HepG2 (cell line): ENCODE measurements at regions not wholly inside any gene's neighbourhood (a gene's known extent, or its start where the extent isn't known, plus 50 kb on each side); places are given as distances from the start of the nearest gene placed in this dataset.

Experiments used
- ATAD3A ChIP-seq: sonication (generic); formaldehyde crosslinking; IDR thresholded peaks from 2 replicates; pipeline ENCODE4 v1.4.0; 2020; ENCODE audit warnings: missing genetic modification reagents
- CBX5 ChIP-seq: sonication (generic); formaldehyde crosslinking; IDR thresholded peaks from 2 replicates; pipeline ENCODE4 v1.4.0; 2020; ENCODE audit warnings: missing genetic modification reagents, borderline replicate concordance
- ELF3 ChIP-seq: IDR thresholded peaks from 2 replicates; pipeline ENCODE4 v1.6.1; 2016; ENCODE audit warnings: missing genetic modification reagents, missing compliant biosample characterization
- FOXK2 ChIP-seq: fragments of 450-650 bp; IDR thresholded peaks from 2 replicates; pipeline ENCODE4 v1.6.1; 2016
- GTF3A ChIP-seq: sonication (generic); formaldehyde crosslinking; conservative IDR thresholded peaks from 2 replicates; pipeline ENCODE4 v1.4.0; 2020; ENCODE audit warnings: mild to moderate bottlenecking, missing genetic modification reagents
- JDP2 ChIP-seq: sonication (generic); formaldehyde crosslinking; IDR thresholded peaks from 2 replicates; pipeline ENCODE4 v1.8.1; 2022; ENCODE audit warnings: missing genetic modification reagents, borderline replicate concordance
- MTF2 ChIP-seq: sonication (generic); formaldehyde crosslinking; IDR thresholded peaks from 2 replicates; pipeline ENCODE4 v1.5.0; 2020; ENCODE audit warnings: missing genetic modification reagents, borderline replicate concordance
- NFE2 ChIP-seq: sonication (generic); formaldehyde crosslinking; IDR thresholded peaks from 2 replicates; pipeline ENCODE4 v1.4.0; 2020; ENCODE audit warnings: missing genetic modification reagents
- SIN3B ChIP-seq: fragments of 150-350 bp; IDR thresholded peaks from 2 replicates; pipeline ENCODE4 v1.6.1; 2014; ENCODE audit warnings: low read length
- SP1 ChIP-seq, 2 experiments: fragments of 450-650 bp in 1 of 2; sonication (generic) in 1 of 2; formaldehyde crosslinking in 1 of 2; IDR thresholded peaks; 2 replicates each; pipeline versions ENCODE4 v1.4.0 to v1.6.1; 2016 to 2020; ENCODE audit warnings: missing genetic modification reagents in 1 of 2
- ZKSCAN1 ChIP-seq: fragments of 150-350 bp; IDR thresholded peaks from 2 replicates; pipeline ENCODE4 v1.6.1; 2014; ENCODE audit warnings: low read length
- ZNF317 ChIP-seq: sonication (generic); formaldehyde crosslinking; IDR thresholded peaks from 2 replicates; pipeline ENCODE4 v1.5.0; 2020; ENCODE audit warnings: mild to moderate bottlenecking, missing genetic modification reagents
- ZNF530 ChIP-seq: sonication (generic); formaldehyde crosslinking; IDR thresholded peaks from 2 replicates; pipeline ENCODE4 v1.5.0; 2020; ENCODE audit warnings: low read depth, mild to moderate bottlenecking, missing genetic modification reagents
- ZNF556 ChIP-seq: sonication (generic); formaldehyde crosslinking; IDR thresholded peaks from 2 replicates; pipeline ENCODE4 v1.4.0; 2020; ENCODE audit warnings: mild to moderate bottlenecking, missing genetic modification reagents, borderline replicate concordance
- ZNF670 ChIP-seq: sonication (generic); formaldehyde crosslinking; IDR thresholded peaks from 2 replicates; pipeline ENCODE4 v1.8.0; 2022; ENCODE audit warnings: mild to moderate bottlenecking, missing genetic modification reagents, borderline replicate concordance
- TF ChIP-seq, protein P1 (sequence below): sonication (generic); formaldehyde crosslinking; IDR thresholded peaks from 2 replicates; pipeline ENCODE4 v1.5.1; 2020; ENCODE audit warnings: missing genetic modification reagents, mild to moderate bottlenecking, borderline replicate concordance
- TF ChIP-seq, protein P2 (sequence below): sonication (generic); formaldehyde crosslinking; IDR thresholded peaks from 2 replicates; pipeline ENCODE4 v1.4.0; 2020; ENCODE audit warnings: missing genetic modification reagents; ENCODE audit errors: not compliant biosample characterization
- TF ChIP-seq, protein P3 (sequence below): sonication (generic); formaldehyde crosslinking; IDR thresholded peaks from 2 replicates; pipeline ENCODE4 v1.8.0; 2022; ENCODE audit warnings: low read depth, missing genetic modification reagents
- TF ChIP-seq, protein P4 (sequence below): sonication (generic); formaldehyde crosslinking; conservative IDR thresholded peaks from 2 replicates; pipeline ENCODE4 v1.8.0; 2022; ENCODE audit warnings: missing genetic modification reagents
- TF ChIP-seq, protein P5 (sequence below): sonication (generic); formaldehyde crosslinking; IDR thresholded peaks from 2 replicates; pipeline ENCODE4 v1.8.0; 2022; ENCODE audit warnings: missing genetic modification reagents, mild to moderate bottlenecking, borderline replicate concordance
- TF ChIP-seq, protein P6 (sequence below): sonication (generic); formaldehyde crosslinking; IDR thresholded peaks from 2 replicates; pipeline ENCODE4 v1.8.1; 2023; ENCODE audit warnings: mild to moderate bottlenecking, missing genetic modification reagents, borderline replicate concordance

DNA sequence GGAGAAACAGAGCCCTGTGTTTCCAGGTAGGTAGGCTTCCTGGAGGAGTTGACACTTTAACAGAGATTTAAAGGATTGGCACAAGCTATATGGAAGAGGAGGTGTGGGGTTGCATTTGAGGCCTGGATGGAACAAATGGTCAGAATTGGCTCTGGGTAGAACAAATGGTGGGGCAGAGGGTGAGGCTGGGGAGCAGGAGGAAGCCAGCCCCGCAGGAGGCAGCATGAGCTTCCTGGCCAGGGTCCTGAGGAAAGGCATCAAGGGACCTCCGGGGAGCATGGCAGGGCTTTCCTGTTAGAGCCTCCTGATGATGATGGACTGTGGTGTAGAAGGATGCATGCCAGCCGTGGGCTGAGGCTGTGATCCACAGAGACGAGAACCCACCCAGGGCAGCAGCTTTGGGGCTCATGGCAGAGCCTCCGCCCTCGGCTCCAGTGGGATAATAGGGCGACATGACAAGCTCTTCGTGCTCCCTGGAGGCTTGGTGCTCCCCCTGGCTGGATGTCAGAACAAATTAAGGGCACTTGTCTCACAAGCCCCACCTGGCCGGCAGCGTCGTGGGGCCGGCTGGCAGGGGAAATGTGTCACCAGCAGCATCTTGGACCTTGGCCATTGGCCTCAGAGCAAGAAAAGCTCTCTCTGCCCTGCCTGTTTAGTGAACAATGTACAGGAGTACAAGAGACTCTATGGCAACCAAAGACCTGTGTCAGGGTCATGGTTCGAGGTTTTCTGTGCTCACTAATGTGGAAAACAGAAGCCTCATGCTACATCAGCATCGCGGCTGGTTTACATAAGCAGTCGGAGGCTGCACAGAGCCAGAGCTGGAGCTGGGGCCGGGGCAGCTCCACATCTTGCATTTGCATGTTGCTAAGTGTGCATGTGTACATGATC lies 153.5 kb downstream of the MYCN start (continued):
- TF ChIP-seq, protein P1, sequence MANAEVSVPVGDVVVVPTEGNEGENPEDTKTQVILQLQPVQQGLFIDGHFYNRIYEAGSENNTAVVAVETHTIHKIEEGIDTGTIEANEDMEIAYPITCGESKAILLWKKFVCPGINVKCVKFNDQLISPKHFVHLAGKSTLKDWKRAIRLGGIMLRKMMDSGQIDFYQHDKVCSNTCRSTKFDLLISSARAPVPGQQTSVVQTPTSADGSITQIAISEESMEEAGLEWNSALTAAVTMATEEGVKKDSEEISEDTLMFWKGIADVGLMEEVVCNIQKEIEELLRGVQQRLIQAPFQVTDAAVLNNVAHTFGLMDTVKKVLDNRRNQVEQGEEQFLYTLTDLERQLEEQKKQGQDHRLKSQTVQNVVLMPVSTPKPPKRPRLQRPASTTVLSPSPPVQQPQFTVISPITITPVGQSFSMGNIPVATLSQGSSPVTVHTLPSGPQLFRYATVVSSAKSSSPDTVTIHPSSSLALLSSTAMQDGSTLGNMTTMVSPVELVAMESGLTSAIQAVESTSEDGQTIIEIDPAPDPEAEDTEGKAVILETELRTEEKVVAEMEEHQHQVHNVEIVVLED (CRISPR knock-in tag), result 0 out of 2 replicates have a peak, but pooled peaks have one; percentile 15
- TF ChIP-seq ZNF317 (CRISPR knock-in tag), result no peak
- TF ChIP-seq ZNF556 (CRISPR knock-in tag), result no peak
- TF ChIP-seq, protein P2, sequence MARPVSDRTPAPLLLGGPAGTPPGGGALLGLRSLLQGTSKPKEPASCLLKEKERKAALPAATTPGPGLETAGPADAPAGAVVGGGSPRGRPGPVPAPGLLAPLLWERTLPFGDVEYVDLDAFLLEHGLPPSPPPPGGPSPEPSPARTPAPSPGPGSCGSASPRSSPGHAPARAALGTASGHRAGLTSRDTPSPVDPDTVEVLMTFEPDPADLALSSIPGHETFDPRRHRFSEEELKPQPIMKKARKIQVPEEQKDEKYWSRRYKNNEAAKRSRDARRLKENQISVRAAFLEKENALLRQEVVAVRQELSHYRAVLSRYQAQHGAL, result no peak
- TF ChIP-seq ZNF670 (CRISPR knock-in tag), result no peak
- TF ChIP-seq GTF3A, result no peak
- no peak for TF ChIP-seq ZKSCAN1
- no peak for TF ChIP-seq JDP2 (CRISPR knock-in tag)
- TF ChIP-seq, protein P3, sequence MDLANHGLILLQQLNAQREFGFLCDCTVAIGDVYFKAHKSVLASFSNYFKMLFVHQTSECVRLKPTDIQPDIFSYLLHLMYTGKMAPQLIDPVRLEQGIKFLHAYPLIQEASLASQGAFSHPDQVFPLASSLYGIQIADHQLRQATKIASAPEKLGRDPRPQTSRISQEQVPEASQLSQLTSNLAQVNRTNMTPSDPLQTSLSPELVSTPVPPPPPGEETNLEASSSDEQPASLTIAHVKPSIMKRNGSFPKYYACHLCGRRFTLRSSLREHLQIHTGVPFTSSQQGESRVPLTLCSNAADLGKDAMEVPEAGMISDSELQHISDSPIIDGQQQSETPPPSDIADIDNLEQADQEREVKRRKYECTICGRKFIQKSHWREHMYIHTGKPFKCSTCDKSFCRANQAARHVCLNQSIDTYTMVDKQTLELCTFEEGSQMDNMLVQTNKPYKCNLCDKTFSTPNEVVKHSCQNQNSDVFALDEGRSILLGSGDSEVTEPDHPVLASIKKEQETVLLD (CRISPR knock-in tag), result no peak
- no peak for TF ChIP-seq ZNF530 (CRISPR knock-in tag)
- TF ChIP-seq, protein P4, sequence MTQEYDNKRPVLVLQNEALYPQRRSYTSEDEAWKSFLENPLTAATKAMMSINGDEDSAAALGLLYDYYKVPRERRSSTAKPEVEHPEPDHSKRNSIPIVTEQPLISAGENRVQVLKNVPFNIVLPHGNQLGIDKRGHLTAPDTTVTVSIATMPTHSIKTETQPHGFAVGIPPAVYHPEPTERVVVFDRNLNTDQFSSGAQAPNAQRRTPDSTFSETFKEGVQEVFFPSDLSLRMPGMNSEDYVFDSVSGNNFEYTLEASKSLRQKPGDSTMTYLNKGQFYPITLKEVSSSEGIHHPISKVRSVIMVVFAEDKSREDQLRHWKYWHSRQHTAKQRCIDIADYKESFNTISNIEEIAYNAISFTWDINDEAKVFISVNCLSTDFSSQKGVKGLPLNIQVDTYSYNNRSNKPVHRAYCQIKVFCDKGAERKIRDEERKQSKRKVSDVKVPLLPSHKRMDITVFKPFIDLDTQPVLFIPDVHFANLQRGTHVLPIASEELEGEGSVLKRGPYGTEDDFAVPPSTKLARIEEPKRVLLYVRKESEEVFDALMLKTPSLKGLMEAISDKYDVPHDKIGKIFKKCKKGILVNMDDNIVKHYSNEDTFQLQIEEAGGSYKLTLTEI (CRISPR knock-in tag), result no peak
- TF ChIP-seq, protein P5, sequence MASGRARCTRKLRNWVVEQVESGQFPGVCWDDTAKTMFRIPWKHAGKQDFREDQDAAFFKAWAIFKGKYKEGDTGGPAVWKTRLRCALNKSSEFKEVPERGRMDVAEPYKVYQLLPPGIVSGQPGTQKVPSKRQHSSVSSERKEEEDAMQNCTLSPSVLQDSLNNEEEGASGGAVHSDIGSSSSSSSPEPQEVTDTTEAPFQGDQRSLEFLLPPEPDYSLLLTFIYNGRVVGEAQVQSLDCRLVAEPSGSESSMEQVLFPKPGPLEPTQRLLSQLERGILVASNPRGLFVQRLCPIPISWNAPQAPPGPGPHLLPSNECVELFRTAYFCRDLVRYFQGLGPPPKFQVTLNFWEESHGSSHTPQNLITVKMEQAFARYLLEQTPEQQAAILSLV, result no peak
- TF ChIP-seq, protein P6, sequence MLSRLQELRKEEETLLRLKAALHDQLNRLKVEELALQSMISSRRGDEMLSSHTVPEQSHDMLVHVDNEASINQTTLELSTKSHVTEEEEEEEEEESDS, result no peak
- no peak for TF ChIP-seq ATAD3A (CRISPR knock-in tag)
- no peak for TF ChIP-seq CBX5
- TF ChIP-seq ELF3 (CRISPR knock-in tag), result no peak
- TF ChIP-seq SP1 (IDR thresholded peaks at IDR 0.05), result no peak
- no peak for TF ChIP-seq SP1 (CRISPR knock-in tag; IDR thresholded peaks at IDR 0.05)
- no peak for TF ChIP-seq NFE2
- no peak for TF ChIP-seq FOXK2
- no peak for TF ChIP-seq SIN3B
- TF ChIP-seq MTF2, result no peak
